ENCODE measurements at regions not wholly inside any gene's neighbourhood (a gene's known extent, or its start where the extent isn't known, plus 50 kb on each side); places are given as distances from the start of the nearest gene placed in this dataset.

DNA sequence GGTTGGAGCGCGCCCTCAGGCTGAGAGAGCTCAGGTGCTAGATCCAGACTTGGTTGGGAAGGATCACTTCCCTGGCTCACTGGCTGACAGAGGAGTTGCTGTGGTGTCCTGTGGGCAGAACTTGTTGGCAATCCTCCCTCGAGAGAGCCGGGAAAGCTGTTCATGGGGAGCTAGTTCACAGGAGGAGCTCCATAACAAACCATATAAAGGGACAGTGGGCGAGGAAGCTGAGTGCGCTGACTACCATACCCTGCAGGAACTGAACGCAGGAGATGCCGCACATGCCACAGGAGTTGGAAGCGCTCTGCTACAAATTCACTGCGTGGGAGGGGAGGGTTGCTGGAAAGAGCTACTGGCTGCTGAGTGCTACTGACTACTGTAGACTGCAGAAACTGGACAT, 243.2 kb downstream of the OGFRL1 start:
- no peak for FAIRE-seq

GRCh38 chr6:71533939-71534379, 245.3 kb downstream of the OGFRL1 start:
- FAIRE-seq, result no peak

DNA sequence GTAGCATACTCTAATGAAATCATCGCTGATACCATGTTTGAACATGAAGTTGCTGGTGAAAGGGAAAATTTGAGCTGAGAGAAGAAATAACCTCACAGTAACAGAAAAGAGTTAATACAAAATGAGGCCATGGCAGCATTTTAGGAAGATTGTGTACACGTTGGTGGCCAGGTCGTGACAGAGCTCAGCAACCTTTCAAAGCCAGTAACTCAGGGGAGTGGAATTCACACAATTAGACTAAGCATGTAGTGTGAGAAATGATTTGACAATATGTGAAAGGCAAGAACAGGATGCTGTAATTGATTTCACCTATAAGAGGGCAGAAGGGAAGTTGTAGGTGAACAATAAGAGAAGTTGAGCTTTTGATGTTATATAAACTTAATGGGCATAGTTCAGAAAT, 246.3 kb downstream of the OGFRL1 start:
- FAIRE-seq, result no peak

- FAIRE-seq, result no peak
These were observed 249.1 kb downstream of the OGFRL1 start for GRCh38 chr6:71537717-71538116.

- no peak for FAIRE-seq
These were observed 255.4 kb downstream of the OGFRL1 start for GRCh38 chr6:71544028-71544427.

DNA sequence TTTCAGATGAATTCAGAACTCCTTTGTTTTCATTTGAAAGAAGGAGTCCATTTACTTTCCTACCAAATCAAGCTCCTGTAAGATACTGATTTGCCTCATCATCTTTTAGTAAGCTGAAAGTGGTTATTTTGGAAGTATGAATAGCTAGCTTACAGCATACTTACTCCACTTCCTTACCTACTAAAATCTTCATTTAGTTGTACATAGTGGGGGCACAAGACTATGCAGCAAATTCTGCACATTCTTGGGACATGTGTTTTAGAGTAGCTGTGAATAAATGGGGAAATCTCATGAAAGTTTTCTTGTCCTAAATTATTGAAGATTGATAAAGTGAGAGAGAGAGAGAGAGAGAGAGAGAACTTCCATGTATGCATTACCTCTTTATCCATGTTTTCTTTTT, 256.3 kb downstream of the OGFRL1 start:
- FAIRE-seq, result no peak

GRCh38 chr6:71545905-71546304, 257.3 kb downstream of the OGFRL1 start:
- no peak for FAIRE-seq

DNA sequence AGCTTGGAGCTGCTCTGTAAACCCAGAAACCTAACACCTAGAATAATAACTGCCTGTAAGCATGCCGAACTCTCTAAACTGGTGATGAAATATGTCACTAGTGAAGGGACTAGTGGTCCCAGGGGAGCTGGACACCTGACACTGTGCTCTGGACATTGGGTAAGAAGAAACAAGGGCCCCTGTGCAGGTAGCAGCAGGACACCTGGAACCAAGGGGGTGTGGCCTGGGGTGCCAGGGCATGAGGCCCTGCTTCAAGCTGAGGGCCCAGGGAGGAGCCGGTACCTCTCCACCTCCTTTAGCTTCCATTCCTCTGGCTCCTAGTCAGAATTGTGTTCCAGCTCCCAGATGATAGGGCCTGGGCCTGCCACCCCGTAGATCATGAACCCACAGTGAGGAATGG, 263.2 kb downstream of the OGFRL1 start:
- no peak for FAIRE-seq

GRCh38 chr6:71556141-71556540, 267.5 kb downstream of the OGFRL1 start:
- FAIRE-seq, result no peak

DNA sequence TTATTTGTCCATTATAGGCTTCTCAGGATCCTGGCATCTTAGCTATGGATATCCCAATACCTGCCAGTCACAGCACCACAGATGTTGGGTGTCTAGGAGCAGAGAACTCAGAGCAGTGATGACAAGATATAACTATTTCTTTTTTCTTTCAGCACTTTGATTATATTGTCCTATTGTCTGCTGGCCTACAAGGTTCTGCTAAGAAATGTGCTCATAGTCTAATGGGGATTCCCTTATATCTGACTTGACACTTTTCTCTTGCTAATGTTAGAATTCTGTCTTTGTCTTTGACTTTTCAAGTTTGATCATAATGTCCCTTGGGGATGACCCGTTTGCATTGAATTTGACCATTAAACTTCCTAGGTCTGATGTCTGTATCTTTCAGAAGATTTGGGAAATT, 270.4 kb downstream of the OGFRL1 start:
- no peak for FAIRE-seq

- FAIRE-seq, result no peak
These were observed 279.0 kb downstream of the OGFRL1 start for GRCh38 chr6:71567562-71567961.

- no peak for FAIRE-seq
These were observed 289.2 kb downstream of the OGFRL1 start for GRCh38 chr6:71577766-71578165.

GRCh38 chr6:71579902-71580301, 291.3 kb downstream of the OGFRL1 start:
- no peak for FAIRE-seq

- FAIRE-seq, result no peak
These were observed 294.2 kb downstream of the OGFRL1 start for GRCh38 chr6:71582820-71583219.

DNA sequence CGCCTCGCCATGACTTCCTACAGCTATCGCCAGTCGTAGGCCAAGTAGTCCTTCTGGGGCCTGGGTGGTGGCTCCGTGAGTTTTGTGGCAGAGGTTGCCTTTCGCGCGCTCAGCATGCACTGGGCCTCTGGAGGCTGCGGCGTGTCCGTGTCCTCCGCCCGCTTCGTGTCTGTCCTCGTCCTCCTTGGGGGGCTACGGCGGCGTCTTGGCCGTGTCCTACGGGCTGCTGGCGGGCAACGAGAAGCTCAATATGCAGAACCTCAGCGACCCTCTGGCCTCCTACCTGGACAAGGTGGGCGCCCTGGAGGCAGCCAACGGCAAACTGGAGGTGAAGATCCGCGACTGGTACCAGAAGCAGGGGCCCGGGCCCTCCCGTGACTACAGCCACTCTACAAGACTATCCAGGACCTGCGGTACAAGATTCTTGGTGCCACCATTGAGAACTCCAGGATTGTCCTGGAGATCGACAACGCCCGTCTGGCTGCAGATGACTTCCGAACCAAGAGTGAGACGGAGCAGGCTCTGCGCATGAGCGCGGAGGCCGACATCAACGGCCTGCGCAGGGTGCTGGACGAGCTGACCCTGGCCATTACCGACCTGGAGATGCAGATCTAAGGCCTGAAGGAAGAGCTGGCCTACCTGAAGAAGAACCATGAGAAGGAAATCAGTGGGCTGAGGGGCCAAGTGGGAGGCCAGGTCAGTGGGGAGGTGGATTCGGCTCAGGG, 296.3 kb downstream of the OGFRL1 start:
- FAIRE-seq, result no peak

DNA sequence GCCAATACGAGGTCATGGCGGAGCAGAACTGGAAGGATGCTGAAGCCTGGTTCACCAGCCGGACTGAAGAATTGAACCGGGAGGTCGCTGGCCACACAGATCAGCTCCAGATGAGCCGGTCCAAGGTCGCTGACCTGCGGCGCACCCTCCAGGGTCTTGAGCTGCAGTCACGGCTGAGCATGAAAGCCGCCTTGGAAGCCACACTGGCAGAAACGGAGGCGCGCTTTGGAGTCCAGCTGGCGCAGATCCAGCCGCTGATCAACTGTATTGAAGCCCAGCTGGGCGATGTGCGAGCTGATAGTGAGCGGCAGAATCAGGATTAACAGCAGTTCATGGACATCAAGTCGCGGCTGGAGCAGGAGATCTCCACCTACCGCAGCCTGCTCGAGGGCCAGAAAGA, 296.9 kb downstream of the OGFRL1 start:
- FAIRE-seq, result no peak

DNA sequence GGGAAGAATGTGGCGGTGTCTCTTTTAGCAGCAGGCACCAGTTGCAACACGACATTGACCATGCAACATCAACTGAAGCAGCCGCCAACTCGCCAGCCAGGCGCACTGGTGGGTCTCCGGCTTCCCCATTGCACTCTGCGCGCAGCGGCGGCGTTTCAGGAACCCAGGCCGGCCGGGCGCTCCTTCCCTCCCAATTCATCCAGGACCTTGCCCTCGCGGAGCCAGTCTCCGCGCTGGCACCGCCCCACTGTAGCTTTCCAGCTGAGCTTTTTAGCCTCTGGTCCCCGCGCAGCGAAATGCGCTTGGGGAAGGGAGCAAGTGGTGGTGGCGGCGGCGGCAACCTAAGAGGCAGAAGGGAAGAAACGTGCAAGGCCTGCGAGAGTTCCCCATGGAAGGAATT, 297.9 kb upstream of the RIMS1 start:
- no peak for FAIRE-seq

DNA sequence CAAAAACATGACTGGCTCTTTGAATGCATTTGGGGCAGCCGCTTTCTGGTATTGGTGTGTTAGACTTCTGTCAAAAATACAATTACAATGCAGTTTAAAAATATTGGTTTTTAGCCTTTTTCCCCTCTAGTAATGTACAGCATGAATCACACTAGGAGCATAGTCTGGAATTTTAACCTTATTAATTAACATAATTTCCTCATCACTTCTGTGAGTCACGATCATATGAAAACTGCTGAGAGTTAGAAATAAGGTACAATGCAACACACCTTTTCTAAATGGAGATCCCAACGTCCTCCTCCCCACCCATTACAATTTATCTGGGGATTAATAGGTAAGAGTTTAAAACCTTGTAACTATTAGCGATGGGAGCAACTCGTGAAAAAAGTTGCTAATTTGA, 297.1 kb upstream of the RIMS1 start:
- no peak for FAIRE-seq

- FAIRE-seq, result no peak
These were observed 293.7 kb upstream of the RIMS1 start for GRCh38 chr6:71592643-71593042.

DNA sequence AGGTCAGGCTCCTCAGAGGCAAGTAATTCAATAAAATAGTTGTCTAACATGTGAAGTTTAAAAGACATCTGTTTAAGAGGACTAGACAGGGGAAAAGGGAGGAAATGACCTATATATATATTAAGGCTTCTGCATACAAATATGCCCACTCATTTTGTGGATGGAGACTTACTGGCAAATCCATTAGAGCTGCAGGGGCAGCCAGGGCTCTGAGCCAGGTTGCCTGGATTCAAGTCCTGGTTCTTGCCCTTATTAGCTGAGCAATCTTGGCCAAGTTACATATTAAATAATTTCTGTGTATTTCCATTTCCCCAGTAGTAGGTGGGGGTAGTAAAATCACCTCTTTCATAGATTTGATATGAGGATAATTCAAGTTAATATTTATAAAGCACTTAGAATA, 287.0 kb upstream of the RIMS1 start:
- no peak for FAIRE-seq

DNA sequence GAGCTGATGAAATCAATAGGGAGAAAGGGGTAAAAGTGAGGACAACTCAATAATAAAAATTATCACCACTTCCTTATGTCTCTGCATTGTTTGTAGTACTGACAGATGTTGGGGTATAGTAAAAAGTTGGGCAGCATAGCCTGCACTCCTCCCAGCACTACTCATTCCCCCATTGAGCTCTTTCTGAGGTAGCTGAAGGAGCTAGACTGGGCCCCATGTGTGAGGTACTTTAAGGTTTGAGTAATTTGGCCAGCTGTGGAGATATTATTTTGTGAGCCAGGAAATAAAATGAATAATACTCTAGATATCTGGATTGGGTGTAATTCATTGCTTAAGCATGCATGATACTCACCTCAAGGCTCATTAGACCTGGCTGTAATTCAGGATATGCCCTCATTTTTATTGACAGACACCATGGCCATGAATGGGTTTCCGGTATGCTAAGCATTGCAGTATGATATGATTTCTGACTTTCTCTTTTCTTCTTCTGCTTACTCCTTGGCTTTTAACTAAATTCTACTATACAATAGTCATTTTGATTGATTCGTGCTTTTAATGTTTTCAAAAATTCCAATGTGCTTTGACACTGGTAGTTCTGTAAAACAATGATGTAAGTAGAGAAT, 283.9 kb upstream of the RIMS1 start:
- no peak for FAIRE-seq

DNA sequence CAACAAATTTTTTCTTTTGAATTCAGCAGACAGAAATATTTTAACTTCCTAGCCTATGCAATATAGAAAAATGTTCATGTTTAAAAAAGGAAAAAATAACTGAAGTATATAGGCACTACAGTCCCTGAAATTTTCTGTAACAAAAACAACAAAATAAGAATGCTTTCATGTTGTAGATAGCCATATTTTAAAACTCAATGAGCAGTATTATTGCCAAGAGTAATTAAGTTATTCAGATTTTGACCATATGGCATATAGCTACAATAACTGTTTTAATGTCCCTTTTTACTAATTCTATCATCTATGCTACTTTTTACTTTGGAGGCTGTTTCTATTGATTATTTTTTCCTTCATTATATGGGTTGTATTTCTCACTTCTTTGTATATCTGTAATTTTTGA, 283.3 kb upstream of the RIMS1 start:
- no peak for FAIRE-seq

DNA sequence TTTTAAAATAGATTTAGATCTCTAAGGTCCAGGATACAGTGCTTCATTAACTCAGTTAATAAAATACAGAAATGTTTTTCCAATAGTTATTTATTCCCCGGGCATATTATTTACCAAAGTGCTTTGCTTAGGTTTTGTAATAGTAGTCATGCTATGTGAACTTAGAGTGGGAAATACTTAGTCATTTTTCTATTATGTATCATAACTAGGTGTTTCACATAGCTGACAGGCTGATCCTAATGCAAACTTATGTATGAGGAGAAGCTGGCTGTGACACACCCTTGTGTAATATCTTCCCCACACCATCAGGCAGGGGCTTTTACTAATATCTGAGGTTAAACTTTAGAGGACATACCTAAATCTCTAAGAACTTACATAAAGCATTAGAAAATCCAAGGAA, 277.7 kb upstream of the RIMS1 start:
- FAIRE-seq, result no peak

GRCh38 chr6:71619836-71620235, 266.5 kb upstream of the RIMS1 start:
- no peak for FAIRE-seq
